ENCODE measurements at regions not wholly inside any gene's neighbourhood (a gene's known extent, or its start where the extent isn't known, plus 50 kb on each side); places are given as distances from the start of the nearest gene placed in this dataset.

GRCh38 chr2:200736646-200737274 lies 75.0 kb upstream of the BZW1 start (continued):
- TF ChIP-seq FOSL1 (IDR thresholded peaks at IDR 0.05; ENCODE audit: insufficient read depth, low read depth, low read length): no peak
- peak; percentile 57; the same call in 1 of the 2 replicates for TF ChIP-seq RBBP5 (IDR thresholded peaks at IDR 0.05; ENCODE audit: borderline replicate concordance, low read depth, low read length)
- TF ChIP-seq SIRT6 (IDR thresholded peaks at IDR 0.05; ENCODE audit: low read length): no peak
- no peak for TF ChIP-seq SP2 (IDR thresholded peaks at IDR 0.05; ENCODE audit: low read length)
- no peak for TF ChIP-seq CTBP2 (IDR thresholded peaks at IDR 0.05; ENCODE audit: borderline replicate concordance, insufficient read depth, insufficient read length, low read length)
- no peak for TF ChIP-seq TAF7 (optimal IDR thresholded peaks at IDR 0.05; ENCODE audit: borderline replicate concordance, low read depth, low read length)
- peak; percentile 73; the same call in 1 of the 2 replicates for TF ChIP-seq TEAD4 (IDR thresholded peaks at IDR 0.05; ENCODE audit: low read depth, low read length)
- TF ChIP-seq EGR1 (IDR thresholded peaks at IDR 0.05; ENCODE audit: borderline replicate concordance, low read depth, low read length): no peak
- no peak for TF ChIP-seq JUND (IDR thresholded peaks at IDR 0.05; ENCODE audit: low read length)
- no peak for TF ChIP-seq KDM4A (IDR thresholded peaks at IDR 0.05; ENCODE audit: low read depth, low read length, severe bottlenecking)
- no peak for TF ChIP-seq ZNF274 (IDR thresholded peaks at IDR 0.05; ENCODE audit: borderline replicate concordance, extremely low read depth, low read length)
